A549 (cell line): ENCODE measurements at regions not wholly inside any gene's neighbourhood (a gene's known extent, or its start where the extent isn't known, plus 50 kb on each side); places are given as distances from the start of the nearest gene placed in this dataset.
A peak's percentile ranks its signal among the peaks of the same experiment; 100 is the strongest.

ENCODE experiments used
- ATAC-seq, 2 experiments: fragments of 200-7000 bp in 1 of 2; fragments of >200 bp in 1 of 2; cut with Nextera tagmentation in 1 of 2; cut with Tn5 transposase in 1 of 2; 3 replicates each; pipeline versions ENCODE4 v1.8.0 to v1.9.1; 2018 to 2020; ENCODE audit warnings: mild to moderate bottlenecking in 1 of 2, moderate library complexity in 1 of 2
- CTCF ChIA-PET: fragments of 300-600 bp; sonication (Branson Sonifier 250); formaldehyde crosslinking; extraction: SDS; loops from one replicate; lab custom pipeline; 2021; ENCODE audit warnings: antibody characterized with exemption, inconsistent platforms; lab: Yijun Ruan, JAX
- POLR2A ChIA-PET: fragments of 350-600 bp; formaldehyde crosslinking; extraction: SDS; loops from one replicate; lab custom pipeline; 2021; ENCODE audit warnings: antibody characterized with exemption, inconsistent platforms; lab: Yijun Ruan, JAX
- DNase-seq, 2 experiments: peaks; one replicate each; pipeline versions ENCODE4 v3.0.0 to v3.0.0-alpha.2; 2011 to 2016; ENCODE audit warnings: low read depth in 1 of 2, low spot score in 1 of 2
- FAIRE-seq: peaks from 2 replicates; lab custom pipeline; 2011; peaks lifted over from hg19 to GRCh38; lab: Jason Lieb, UNC
- H3K27ac ChIP-seq, 2 experiments: fragments of >200 bp; sonication (Bioruptor Twin); formaldehyde crosslinking; 3 replicates each; pipeline ENCODE4 v1.5.1; 2016 to 2017
- H3K4me1 ChIP-seq: fragments of >200 bp; sonication (Bioruptor Twin); formaldehyde crosslinking; 3 replicates; pipeline ENCODE4 v1.6.1; 2016
- H3K4me2 ChIP-seq: fragments of >200 bp; sonication (Bioruptor Twin); formaldehyde crosslinking; 3 replicates; pipeline ENCODE4 v1.6.1; 2016
- H3K4me3 ChIP-seq: fragments of >200 bp; sonication (Bioruptor Twin); formaldehyde crosslinking; 3 replicates; pipeline ENCODE4 v1.5.1; 2016
- H3K9me3 ChIP-seq: fragments of >200 bp; sonication (Bioruptor Twin); formaldehyde crosslinking; 3 replicates; pipeline ENCODE4 v1.6.1; 2016
- CBX2 ChIP-seq: fragments of 200-600 bp; sonication (generic); IDR thresholded peaks from 2 replicates; pipeline ENCODE4 v1.6.1; 2016; ENCODE audit warnings: low read depth, mild to moderate bottlenecking, borderline replicate concordance
- EP300 ChIP-seq, 2 experiments: fragments of >200 bp; sonication (Bioruptor Twin); formaldehyde crosslinking; IDR thresholded peaks; 2 replicates in 1 of 2; 3 replicates in 1 of 2; pipeline ENCODE4 v1.6.1; 2016 to 2017
- FOSL2 ChIP-seq, 2 experiments: fragments of 450-650 bp in 1 of 2; fragments of >200 bp in 1 of 2; sonication (Bioruptor Twin) in 1 of 2; formaldehyde crosslinking; IDR thresholded peaks; 2 replicates each; pipeline versions ENCODE4 v1.5.0 to v1.6.1; 2016 to 2020; ENCODE audit warnings: mild to moderate bottlenecking in 1 of 2, moderate library complexity in 1 of 2
- GATA3 ChIP-seq: IDR thresholded peaks from 2 replicates; pipeline ENCODE4 v1.6.1; 2012; ENCODE audit warnings: borderline replicate concordance
- HEYL ChIP-seq: fragments of 250-450 bp; sonication (Bioruptor Pico); IDR thresholded peaks from 2 replicates; pipeline ENCODE4 v1.8.0; 2021; ENCODE audit warnings: mild to moderate bottlenecking, moderate library complexity
- JUNB ChIP-seq: fragments of >200 bp; sonication (Bioruptor Twin); formaldehyde crosslinking; IDR thresholded peaks from 2 replicates; pipeline ENCODE4 v1.6.1; 2016
- KDM5A ChIP-seq: fragments of 200-600 bp; sonication (generic); IDR thresholded peaks from 2 replicates; pipeline ENCODE4 v1.6.1; 2016; ENCODE audit warnings: antibody characterized with exemption, mild to moderate bottlenecking
- MAZ ChIP-seq: fragments of 150-350 bp; IDR thresholded peaks from 2 replicates; pipeline ENCODE4 v1.6.1; 2014; ENCODE audit warnings: antibody characterized with exemption, low read depth, low read length, borderline replicate concordance
- MYC ChIP-seq: IDR thresholded peaks from 2 replicates; pipeline ENCODE4 v1.6.1; 2012; ENCODE audit warnings: mild to moderate bottlenecking, inconsistent platforms, low read length, improper control_type of control experiment, borderline replicate concordance
- PHF8 ChIP-seq: fragments of 200-600 bp; sonication (generic); IDR thresholded peaks from 2 replicates; pipeline ENCODE4 v1.6.1; 2016; ENCODE audit warnings: low read depth, mild to moderate bottlenecking, antibody characterized with exemption, moderate library complexity, borderline replicate concordance
- RNF2 ChIP-seq: fragments of 200-600 bp; sonication (generic); IDR thresholded peaks from 2 replicates; pipeline ENCODE4 v1.6.1; 2016; ENCODE audit warnings: low read depth, mild to moderate bottlenecking, antibody characterized with exemption, moderate library complexity, borderline replicate concordance
- SMC3 ChIP-seq: fragments of >200 bp; sonication (Bioruptor Twin); formaldehyde crosslinking; IDR thresholded peaks from 3 replicates; pipeline ENCODE4 v1.6.1; 2018; ENCODE audit warnings: inconsistent platforms
- SREBF2 ChIP-seq: fragments of 450-650 bp; IDR thresholded peaks from 2 replicates; pipeline ENCODE4 v1.6.1; 2014; ENCODE audit warnings: mild to moderate bottlenecking, moderate library complexity
- ZC3H11A ChIP-seq: fragments of 450-650 bp; IDR thresholded peaks from 2 replicates; pipeline ENCODE4 v1.6.1; 2014; ENCODE audit warnings: antibody characterized with exemption, mild to moderate bottlenecking
- ZFP36 ChIP-seq: fragments of 450-650 bp; IDR thresholded peaks from 2 replicates; pipeline ENCODE4 v1.6.1; 2014; ENCODE audit warnings: borderline replicate concordance; ENCODE audit not compliant: partially characterized antibody
- ZSCAN20 ChIP-seq: fragments of 250-450 bp; sonication (Bioruptor Pico); IDR thresholded peaks from 2 replicates; pipeline ENCODE4 v1.8.0; 2022; ENCODE audit warnings: mild to moderate bottlenecking, moderate library complexity
- WGBS: methylation state at CpG from one replicate; pipeline ENCODE4 v1.1.6; 2017; ENCODE audit errors: missing lambda C conversion rate; 5-methylcytosine and 5-hydroxymethylcytosine counted together
- TF ChIP-seq, protein P1 (sequence below): IDR thresholded peaks from 2 replicates; pipeline ENCODE4 v1.6.1; 2012; ENCODE audit warnings: low read depth, borderline replicate concordance
- TF ChIP-seq, protein P2 (sequence below): fragments of >200 bp; sonication (Bioruptor Twin); formaldehyde crosslinking; IDR thresholded peaks from 2 replicates; pipeline ENCODE4 v1.6.1; 2016
- TF ChIP-seq, protein P3 (sequence below): fragments of >200 bp; sonication (Bioruptor Twin); formaldehyde crosslinking; IDR thresholded peaks from 3 replicates; pipeline ENCODE4 v1.6.1; 2016
- TF ChIP-seq, protein P4 (sequence below): IDR thresholded peaks from 2 replicates; pipeline ENCODE4 v1.6.1; 2012
- TF ChIP-seq, protein P5 (sequence below): fragments of 250-450 bp; sonication (Bioruptor Pico); IDR thresholded peaks from 2 replicates; pipeline ENCODE4 v1.5.0; 2020; ENCODE audit warnings: low read depth, mild to moderate bottlenecking, moderate library complexity

DNA sequence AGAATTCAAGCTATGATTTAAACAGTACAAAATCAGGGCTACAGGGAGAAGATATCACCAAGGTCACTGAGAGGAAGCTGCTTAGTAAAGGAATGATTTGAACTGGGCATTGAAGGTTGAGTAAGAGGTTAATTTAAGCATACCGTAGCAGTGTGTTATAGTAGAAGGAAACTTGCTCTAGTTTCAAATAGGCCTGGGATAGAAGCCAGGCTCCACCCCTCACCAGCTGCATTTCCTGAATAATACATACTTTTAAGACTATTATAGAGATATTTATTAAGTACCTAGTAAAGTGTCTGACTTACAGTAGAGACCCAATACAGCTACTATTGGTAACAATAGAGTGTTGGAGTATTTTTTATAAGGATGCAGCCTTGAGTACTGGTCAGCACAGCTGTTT is 118.0 kb upstream of the GLRA2 start (continued):
- TF ChIP-seq RNF2: no peak
- TF ChIP-seq PHF8: no peak
- TF ChIP-seq GATA3: no peak
- no peak for TF ChIP-seq KDM5A
- no peak for TF ChIP-seq SMC3
- TF ChIP-seq MAZ: no peak

DNA sequence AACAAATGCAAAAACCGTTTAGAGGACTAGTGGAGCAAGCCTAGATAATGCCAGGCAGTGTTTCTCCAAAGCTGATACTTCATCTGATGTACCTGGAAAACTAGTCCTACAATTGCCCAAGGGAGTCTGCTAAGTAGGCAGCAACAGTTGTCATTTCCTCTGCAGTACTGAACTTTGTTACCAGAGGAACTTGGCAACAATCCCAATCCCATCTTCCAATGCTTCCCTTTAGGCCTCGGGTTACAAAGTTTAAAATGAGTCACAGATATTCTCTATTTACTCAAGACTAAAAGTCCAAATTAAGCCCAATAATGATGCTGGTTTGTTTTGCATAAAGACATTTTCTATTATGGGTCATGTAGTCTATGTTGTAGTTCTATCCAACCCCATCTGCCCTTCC is 120.0 kb upstream of the GLRA2 start:
- no peaks in the 10 kb centered on the region for H3K4me1 ChIP-seq
- H3K4me3 ChIP-seq: no peak overlapping the region
- ATAC-seq (no peak), FAIRE-seq (no peak), DNase-seq (peak in 1 of 2 experiments; percentile 2)
- H3K27ac ChIP-seq: no peak overlapping the region
- POLR2A ChIA-PET: no interaction called here
- H3K9me3 ChIP-seq: no peaks in the 10 kb centered on the region
- CTCF ChIA-PET: no interaction called here
- TF ChIP-seq, protein P1, sequence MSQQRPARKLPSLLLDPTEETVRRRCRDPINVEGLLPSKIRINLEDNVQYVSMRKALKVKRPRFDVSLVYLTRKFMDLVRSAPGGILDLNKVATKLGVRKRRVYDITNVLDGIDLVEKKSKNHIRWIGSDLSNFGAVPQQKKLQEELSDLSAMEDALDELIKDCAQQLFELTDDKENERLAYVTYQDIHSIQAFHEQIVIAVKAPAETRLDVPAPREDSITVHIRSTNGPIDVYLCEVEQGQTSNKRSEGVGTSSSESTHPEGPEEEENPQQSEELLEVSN: no peak
- WGBS: 0% methylated on average over 2 of the region's 2 CpGs
- H3K4me2 ChIP-seq: no peak overlapping the region

- FAIRE-seq: peak; percentile 51
- no peaks in the 10 kb centered on the region for H3K4me1 ChIP-seq
- no peak overlapping the region for H3K4me2 ChIP-seq
- ChIA-PET CTCF (interaction anchor here (1.2 kb wide), 1 partner anchor 27 kb away, joined by 3 read pairs; no protein-coding TSS in a partner anchor), POLR2A (no interaction called here)
- TF ChIP-seq, protein P2, sequence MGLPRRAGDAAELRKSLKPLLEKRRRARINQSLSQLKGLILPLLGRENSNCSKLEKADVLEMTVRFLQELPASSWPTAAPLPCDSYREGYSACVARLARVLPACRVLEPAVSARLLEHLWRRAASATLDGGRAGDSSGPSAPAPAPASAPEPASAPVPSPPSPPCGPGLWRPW: no peak
- TF ChIP-seq JUNB: no peak
- H3K4me3 ChIP-seq: no peak overlapping the region
- no peak for ATAC-seq
- no peaks in the 10 kb centered on the region for H3K9me3 ChIP-seq
- H3K27ac ChIP-seq: no peak overlapping the region
- no peak for DNase-seq
Measured at GRCh38 chrX:14406225-14406624, 123.1 kb upstream of the GLRA2 start.

DNA sequence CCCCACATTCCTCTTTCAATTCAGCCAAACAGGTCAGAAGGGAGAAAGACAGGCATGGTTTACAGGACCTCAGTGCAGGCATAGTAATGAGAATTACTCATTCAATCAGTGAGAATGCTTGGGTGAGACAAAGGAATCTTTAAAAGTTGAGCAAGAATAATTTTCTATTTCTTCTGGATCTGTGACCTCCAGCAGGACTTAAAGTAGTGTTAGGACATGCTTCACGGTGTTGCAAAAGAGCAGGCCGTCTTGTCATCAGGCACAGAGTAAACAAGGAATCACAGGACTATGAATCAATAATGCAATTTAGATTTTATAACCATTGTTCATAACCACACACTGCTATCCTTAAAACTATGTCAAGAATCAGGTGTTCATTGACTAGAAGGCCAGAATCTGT is 130.6 kb upstream of the GLRA2 start:
- ChIA-PET POLR2A (no interaction called here), CTCF (interaction anchor here (0.6 kb wide), 1 partner anchor 479 kb away, joined by 3 read pairs; no protein-coding TSS in a partner anchor)
- DNase-seq: peak in 1 of 2 experiments; percentile 3
- Histone ChIP-seq H3K9me3 (no peaks in the 10 kb centered on the region), H3K4me1 (no peaks in the 10 kb centered on the region), H3K27ac (no peak overlapping the region), H3K4me3 (no peak overlapping the region), H3K4me2 (no peak overlapping the region)
- ATAC-seq: no peak
- FAIRE-seq: peak; percentile 92
- TF ChIP-seq ZC3H11A (no peak), FOSL2 (IDR thresholded peaks at IDR 0.05) (no peak), FOSL2 (CRISPR knock-in tag; IDR thresholded peaks at IDR 0.05) (peak; percentile 42)
- 4% methylated on average over 2 of the region's 2 CpGs for WGBS

DNA sequence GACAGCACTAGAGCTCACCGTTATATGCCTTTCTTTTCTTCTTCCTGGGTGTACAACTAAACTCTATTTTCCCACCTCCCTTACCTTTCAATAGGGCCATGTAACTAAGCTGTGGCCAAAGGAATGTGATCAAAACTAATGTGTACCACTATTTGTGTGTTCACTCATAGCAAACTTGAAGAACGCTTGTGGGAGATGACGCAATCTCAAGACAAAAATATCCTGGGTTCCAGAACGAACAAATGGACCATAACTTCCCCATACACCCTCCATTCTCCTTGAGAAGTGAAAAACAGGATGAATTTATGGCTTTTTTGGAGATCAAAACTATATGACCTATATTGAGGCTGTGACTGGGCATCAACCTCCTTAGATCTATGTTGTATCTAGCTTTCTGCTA is 139.7 kb upstream of the GLRA2 start:
- Histone ChIP-seq H3K9me3 (no peaks in the 10 kb centered on the region), H3K27ac (no peak overlapping the region), H3K4me1 (no peaks in the 10 kb centered on the region), H3K4me2 (no peak overlapping the region), H3K4me3 (no peak overlapping the region)
- CTCF ChIA-PET: no interaction called here
- 2% methylated on average over 4 of the region's 4 CpGs for WGBS
- ATAC-seq: no peak
- POLR2A ChIA-PET: no interaction called here
- TF ChIP-seq HEYL: no peak
- TF ChIP-seq, protein P3, sequence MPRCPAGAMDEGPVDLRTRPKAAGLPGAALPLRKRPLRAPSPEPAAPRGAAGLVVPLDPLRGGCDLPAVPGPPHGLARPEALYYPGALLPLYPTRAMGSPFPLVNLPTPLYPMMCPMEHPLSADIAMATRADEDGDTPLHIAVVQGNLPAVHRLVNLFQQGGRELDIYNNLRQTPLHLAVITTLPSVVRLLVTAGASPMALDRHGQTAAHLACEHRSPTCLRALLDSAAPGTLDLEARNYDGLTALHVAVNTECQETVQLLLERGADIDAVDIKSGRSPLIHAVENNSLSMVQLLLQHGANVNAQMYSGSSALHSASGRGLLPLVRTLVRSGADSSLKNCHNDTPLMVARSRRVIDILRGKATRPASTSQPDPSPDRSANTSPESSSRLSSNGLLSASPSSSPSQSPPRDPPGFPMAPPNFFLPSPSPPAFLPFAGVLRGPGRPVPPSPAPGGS: no peak
- FAIRE-seq: no peak
- no peak for DNase-seq

- Histone ChIP-seq H3K4me2 (no peak overlapping the region), H3K4me3 (no peak overlapping the region), H3K9me3 (no peaks in the 10 kb centered on the region), H3K4me1 (no peaks in the 10 kb centered on the region), H3K27ac (no peak overlapping the region)
- POLR2A ChIA-PET: no interaction called here
- TF ChIP-seq, protein P4, sequence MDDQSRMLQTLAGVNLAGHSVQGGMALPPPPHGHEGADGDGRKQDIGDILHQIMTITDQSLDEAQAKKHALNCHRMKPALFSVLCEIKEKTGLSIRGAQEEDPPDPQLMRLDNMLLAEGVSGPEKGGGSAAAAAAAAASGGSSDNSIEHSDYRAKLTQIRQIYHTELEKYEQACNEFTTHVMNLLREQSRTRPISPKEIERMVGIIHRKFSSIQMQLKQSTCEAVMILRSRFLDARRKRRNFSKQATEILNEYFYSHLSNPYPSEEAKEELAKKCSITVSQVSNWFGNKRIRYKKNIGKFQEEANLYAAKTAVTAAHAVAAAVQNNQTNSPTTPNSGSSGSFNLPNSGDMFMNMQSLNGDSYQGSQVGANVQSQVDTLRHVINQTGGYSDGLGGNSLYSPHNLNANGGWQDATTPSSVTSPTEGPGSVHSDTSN: no peak
- no peak for TF ChIP-seq ZFP36
- no peak for TF ChIP-seq ZSCAN20 (CRISPR knock-in tag)
- TF ChIP-seq PHF8: no peak
- TF ChIP-seq MYC: no peak
- no peak for TF ChIP-seq RNF2
- no peak for TF ChIP-seq EP300 (IDR thresholded peaks at IDR 0.05)
- no peak for TF ChIP-seq CBX2
- TF ChIP-seq, protein P5, sequence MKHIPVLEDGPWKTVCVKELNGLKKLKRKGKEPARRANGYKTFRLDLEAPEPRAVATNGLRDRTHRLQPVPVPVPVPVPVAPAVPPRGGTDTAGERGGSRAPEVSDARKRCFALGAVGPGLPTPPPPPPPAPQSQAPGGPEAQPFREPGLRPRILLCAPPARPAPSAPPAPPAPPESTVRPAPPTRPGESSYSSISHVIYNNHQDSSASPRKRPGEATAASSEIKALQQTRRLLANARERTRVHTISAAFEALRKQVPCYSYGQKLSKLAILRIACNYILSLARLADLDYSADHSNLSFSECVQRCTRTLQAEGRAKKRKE (CRISPR knock-in tag): no peak
- TF ChIP-seq SREBF2: no peak
- CTCF ChIA-PET: no interaction called here
- 12% methylated on average over 4 of the region's 4 CpGs for WGBS
- no peak for FAIRE-seq
- DNase-seq: no peak
- ATAC-seq: no peak
Measured at GRCh38 chrX:14386981-14387380, 142.4 kb upstream of the GLRA2 start.
